Thoracic aorta (tissue), 2 donors: ENCODE measurements at regions not wholly inside any gene's neighbourhood (a gene's known extent, or its start where the extent isn't known, plus 50 kb on each side); places are given as distances from the start of the nearest gene placed in this dataset.
"Not testable (repeated sequence)": the region's sequence is repeated elsewhere in the genome, so short reads cannot be mapped to it uniquely, and the experiment has no call there.

Experiments
- ATAC-seq: fragments of 150-250 bp; one replicate; pipeline ENCODE4 v1.8.0; 2017; ENCODE audit warnings: low read depth; ENCODE audit not compliant: insufficient number of reproducible peaks, low FRiP score
- DNase-seq: peaks from one replicate; pipeline ENCODE4 v3.0.0-alpha.2; 2020; ENCODE audit warnings: low spot score
- H3K27ac ChIP-seq, 2 donors: fragments of 200-600 bp; sonication (generic); 1 replicate in 1 of 2; 2 replicates in 1 of 2; pipeline ENCODE4 v1.5.1; 2016; ENCODE audit warnings: mild to moderate bottlenecking in 2 of 2, moderate library complexity in 2 of 2
- H3K27me3 ChIP-seq: fragments of 200-600 bp; sonication (generic); replicated peaks from 2 replicates; pipeline ENCODE4 v1.6.0; 2016; ENCODE audit warnings: mild to moderate bottlenecking; ENCODE audit not compliant: insufficient read depth
- H3K36me3 ChIP-seq: fragments of 200-600 bp; sonication (generic); one replicate; pipeline ENCODE4 v1.5.1; 2016
- H3K4me1 ChIP-seq, 2 donors: fragments of 200-600 bp; sonication (generic); 1 replicate in 1 of 2; 2 replicates in 1 of 2; pipeline versions ENCODE4 v1.5.1 to v1.6.0; 2016; ENCODE audit warnings: low read depth in 2 of 2, mild to moderate bottlenecking in 1 of 2; ENCODE audit not compliant: control insufficient read depth in 1 of 2
- H3K4me3 ChIP-seq: fragments of 200-600 bp; sonication (generic); 2 replicates; pipeline ENCODE4 v1.5.1; 2016; ENCODE audit warnings: mild to moderate bottlenecking
- H3K9me3 ChIP-seq: fragments of 200-600 bp; sonication (generic); 2 replicates; pipeline ENCODE4 v1.5.1; 2016
- TF ChIP-seq, protein P1 (sequence below): fragments of 200-600 bp; sonication (generic); IDR thresholded peaks from one replicate; pipeline ENCODE4 v1.5.1; 2019; ENCODE audit warnings: antibody characterized with exemption

DNA sequence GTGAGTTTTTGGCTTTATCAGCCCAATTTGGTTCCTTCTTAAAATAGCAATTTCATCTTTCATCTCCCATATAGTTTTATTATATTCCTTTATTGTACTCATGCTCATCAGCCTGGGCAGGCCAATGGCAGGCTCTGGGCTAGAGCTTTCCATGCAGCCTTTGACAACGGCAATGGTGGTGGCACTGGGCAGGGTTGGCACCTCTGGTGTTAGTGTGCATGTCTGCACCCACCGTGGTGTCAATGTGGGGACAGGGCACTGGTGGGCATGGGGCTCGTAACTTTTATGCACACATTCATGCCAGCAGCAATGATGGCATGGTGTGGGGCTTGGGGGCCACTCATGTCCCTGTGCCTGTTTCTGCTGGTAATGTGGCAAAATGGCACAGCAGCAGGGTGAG, 1305.4 kb downstream of the DSC3 start:
- Histone ChIP-seq H3K27me3 (no peaks in the 10 kb centered on the region), H3K36me3 (no peaks in the 10 kb centered on the region), H3K4me3 (no peak overlapping the region), H3K9me3 (no peaks in the 10 kb centered on the region), H3K4me1 (no peaks in the 10 kb centered on the region), H3K27ac (no peak overlapping the region)
- DNase-seq (no peak), ATAC-seq (no peak)
- TF ChIP-seq, protein P1, sequence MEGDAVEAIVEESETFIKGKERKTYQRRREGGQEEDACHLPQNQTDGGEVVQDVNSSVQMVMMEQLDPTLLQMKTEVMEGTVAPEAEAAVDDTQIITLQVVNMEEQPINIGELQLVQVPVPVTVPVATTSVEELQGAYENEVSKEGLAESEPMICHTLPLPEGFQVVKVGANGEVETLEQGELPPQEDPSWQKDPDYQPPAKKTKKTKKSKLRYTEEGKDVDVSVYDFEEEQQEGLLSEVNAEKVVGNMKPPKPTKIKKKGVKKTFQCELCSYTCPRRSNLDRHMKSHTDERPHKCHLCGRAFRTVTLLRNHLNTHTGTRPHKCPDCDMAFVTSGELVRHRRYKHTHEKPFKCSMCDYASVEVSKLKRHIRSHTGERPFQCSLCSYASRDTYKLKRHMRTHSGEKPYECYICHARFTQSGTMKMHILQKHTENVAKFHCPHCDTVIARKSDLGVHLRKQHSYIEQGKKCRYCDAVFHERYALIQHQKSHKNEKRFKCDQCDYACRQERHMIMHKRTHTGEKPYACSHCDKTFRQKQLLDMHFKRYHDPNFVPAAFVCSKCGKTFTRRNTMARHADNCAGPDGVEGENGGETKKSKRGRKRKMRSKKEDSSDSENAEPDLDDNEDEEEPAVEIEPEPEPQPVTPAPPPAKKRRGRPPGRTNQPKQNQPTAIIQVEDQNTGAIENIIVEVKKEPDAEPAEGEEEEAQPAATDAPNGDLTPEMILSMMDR = no peak

DNA sequence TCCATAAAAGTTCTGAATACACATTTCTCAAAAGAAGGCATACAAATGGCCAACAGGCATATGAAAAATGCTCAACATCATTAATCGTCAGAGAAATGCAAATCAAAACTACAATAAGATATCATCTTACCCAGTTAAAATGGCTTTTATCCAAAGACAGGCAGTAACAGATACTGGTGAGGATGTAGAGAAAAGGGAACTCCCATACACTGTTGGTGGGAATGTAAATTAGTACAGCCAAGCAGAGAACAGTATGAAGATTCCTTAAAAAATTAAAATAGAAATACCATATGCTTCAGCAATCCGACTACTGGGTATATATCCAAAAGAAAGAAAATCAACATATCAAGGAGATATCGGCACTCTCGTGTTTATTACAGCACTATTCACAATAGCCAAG, 1312.5 kb downstream of the DSC3 start:
- DNase-seq (no peak), ATAC-seq (no peak)
- no peaks in the 10 kb centered on the region for H3K36me3 ChIP-seq
- TF ChIP-seq, protein P1 = no peak
- no peaks in the 10 kb centered on the region for H3K9me3 ChIP-seq
- no peaks in the 10 kb centered on the region for H3K27me3 ChIP-seq
- no peaks in the 10 kb centered on the region for H3K4me1 ChIP-seq
- no peak overlapping the region for H3K27ac ChIP-seq
- H3K4me3 ChIP-seq = no peak overlapping the region

DNA sequence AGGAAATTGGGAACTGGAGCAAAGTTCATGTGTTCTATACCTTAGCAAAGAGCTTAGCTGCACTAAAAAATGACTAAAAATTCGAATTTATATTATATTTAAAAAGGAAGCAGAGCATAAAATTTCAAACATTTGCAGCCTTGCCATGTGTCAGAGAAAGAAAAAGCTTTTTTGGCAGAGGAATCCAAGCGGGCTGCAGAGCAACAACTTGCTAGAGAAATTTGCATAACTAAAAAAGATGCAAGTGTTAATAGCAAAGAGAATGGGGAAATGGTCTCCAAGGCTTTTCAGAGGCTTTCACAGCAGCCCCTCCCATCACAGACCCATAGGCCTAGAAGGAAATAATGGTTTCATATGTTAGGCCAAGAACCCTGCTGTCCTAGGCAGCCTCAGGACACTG, 1315.9 kb downstream of the DSC3 start:
- Histone ChIP-seq H3K9me3 (no peaks in the 10 kb centered on the region), H3K27ac (no peak overlapping the region), H3K36me3 (no peaks in the 10 kb centered on the region), H3K27me3 (no peaks in the 10 kb centered on the region), H3K4me3 (no peak overlapping the region), H3K4me1 (no peaks in the 10 kb centered on the region)
- no peak for ATAC-seq
- TF ChIP-seq, protein P1 = no peak
- no peak for DNase-seq

DNA sequence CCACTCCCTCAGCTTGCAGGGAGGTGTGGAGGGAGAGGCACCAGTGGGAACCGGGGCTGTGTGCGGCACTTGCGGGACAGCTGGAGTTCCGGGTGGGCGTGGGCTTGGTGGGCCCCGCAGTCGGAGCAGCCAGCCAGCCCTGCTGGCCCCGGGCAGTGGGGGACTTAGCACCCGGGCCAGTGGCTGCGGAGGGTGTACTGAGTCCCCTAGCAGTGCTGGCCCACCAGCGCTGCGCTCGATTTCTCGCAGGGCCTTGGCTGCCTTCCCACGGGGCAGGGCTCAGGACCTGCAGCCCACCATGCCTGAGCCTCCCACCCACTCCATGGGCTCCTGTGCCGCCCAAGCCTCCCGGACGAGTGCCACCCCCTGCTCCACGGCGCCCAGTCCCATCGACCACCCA, 1319.1 kb downstream of the DSC3 start:
- H3K27me3 ChIP-seq, ATAC-seq, H3K4me3 ChIP-seq, H3K9me3 ChIP-seq, H3K36me3 ChIP-seq, DNase-seq, H3K4me1 ChIP-seq, H3K27ac ChIP-seq: not testable (repeated sequence)

DNA sequence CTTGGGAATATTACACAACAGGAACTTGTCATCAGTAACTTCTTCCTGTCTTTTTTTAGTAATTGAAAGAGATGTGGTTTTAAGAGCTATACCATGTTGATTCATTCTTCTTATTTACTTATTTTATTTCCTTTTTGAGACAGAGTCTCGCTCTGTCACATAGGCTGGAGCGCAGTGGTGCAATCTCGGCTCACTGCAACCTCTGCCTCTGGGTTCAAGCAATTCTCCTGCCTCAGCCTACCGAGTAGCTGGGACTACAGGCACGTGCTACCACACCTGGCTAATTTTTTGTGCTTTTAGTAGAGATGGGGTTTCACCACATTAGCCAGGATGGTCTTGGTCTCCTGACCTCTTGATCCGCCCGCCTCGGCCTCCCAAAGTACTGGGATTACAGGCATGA, 1326.6 kb downstream of the DSC3 start:
- H3K4me1 ChIP-seq, H3K27ac ChIP-seq, H3K27me3 ChIP-seq, H3K36me3 ChIP-seq, H3K4me3 ChIP-seq, DNase-seq, H3K9me3 ChIP-seq, ATAC-seq: not testable (repeated sequence)

DNA sequence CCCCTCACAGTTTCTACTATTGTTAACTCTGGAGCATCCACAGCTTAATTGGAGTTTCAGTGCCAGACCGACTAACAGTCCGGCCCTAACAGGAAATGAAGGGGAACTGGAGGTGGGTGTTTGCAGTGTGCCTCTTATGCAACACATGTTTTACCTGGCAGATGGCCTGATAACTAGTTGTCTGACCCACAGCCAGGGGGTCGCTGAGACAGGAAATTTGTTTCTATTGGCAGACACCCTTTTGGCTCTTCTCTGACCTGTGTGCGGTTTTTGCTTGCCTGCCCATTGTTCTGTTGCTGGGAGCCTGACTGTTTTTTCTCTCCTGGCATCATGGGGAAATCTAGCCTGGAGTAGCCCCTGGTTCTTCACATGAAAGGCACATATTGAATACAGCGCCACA, 1329.8 kb downstream of the DSC3 start:
- H3K27ac ChIP-seq = no peak overlapping the region
- H3K27me3 ChIP-seq = no peaks in the 10 kb centered on the region
- no peak for ATAC-seq
- peaks cover 6 to 7% of the 10 kb centered on the region in 2 donors for H3K4me1 ChIP-seq
- TF ChIP-seq, protein P1 = no peak
- DNase-seq = no peak
- no peaks in the 10 kb centered on the region for H3K36me3 ChIP-seq
- H3K9me3 ChIP-seq = no peaks in the 10 kb centered on the region
- no peak overlapping the region for H3K4me3 ChIP-seq
